ENCODE measurements at regions not wholly inside any gene's neighbourhood (a gene's known extent, or its start where the extent isn't known, plus 50 kb on each side); places are given as distances from the start of the nearest gene placed in this dataset.

DNA sequence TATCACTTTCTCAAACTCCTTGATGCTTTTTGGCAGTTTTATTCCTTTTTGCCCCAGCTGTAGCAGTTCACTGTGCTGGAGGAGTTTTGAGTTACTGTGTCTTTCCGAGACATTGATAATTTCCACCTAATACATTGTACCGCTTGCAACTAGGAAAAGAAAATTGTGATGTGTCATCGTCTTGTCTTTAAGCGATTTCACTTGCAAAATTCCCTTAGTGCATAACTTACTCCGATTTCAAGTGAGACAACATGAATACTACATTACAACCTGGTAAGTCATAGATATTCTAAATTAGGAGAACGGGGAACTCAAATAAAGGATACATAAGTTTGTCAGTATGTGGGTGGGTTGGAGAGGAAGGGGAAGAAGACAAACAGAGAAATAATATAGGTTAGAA, 340.5 kb upstream of the KYNU start:
- intact Hi-C loops (cut with DNase I; ENCODE audit: low total_unique reads): no loop called here
- DNase-seq (no peak), ATAC-seq (no peak)
- TF ChIP-seq POLR2A (IDR thresholded peaks at IDR 0.05): no peak
- TF ChIP-seq, protein P1, sequence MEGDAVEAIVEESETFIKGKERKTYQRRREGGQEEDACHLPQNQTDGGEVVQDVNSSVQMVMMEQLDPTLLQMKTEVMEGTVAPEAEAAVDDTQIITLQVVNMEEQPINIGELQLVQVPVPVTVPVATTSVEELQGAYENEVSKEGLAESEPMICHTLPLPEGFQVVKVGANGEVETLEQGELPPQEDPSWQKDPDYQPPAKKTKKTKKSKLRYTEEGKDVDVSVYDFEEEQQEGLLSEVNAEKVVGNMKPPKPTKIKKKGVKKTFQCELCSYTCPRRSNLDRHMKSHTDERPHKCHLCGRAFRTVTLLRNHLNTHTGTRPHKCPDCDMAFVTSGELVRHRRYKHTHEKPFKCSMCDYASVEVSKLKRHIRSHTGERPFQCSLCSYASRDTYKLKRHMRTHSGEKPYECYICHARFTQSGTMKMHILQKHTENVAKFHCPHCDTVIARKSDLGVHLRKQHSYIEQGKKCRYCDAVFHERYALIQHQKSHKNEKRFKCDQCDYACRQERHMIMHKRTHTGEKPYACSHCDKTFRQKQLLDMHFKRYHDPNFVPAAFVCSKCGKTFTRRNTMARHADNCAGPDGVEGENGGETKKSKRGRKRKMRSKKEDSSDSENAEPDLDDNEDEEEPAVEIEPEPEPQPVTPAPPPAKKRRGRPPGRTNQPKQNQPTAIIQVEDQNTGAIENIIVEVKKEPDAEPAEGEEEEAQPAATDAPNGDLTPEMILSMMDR (IDR thresholded peaks at IDR 0.05 in 4 of 5, conservative IDR thresholded peaks at IDR 0.05 in 1 of 5): no peak
- Histone ChIP-seq H3K4me3 (no peak overlapping the region), H3K4me1 (no peaks in the 10 kb centered on the region), H3K36me3 (no peaks in the 10 kb centered on the region), H3K27me3 (no peaks in the 10 kb centered on the region), H3K27ac (no peak overlapping the region), H3K9me3 (no peaks in the 10 kb centered on the region)
- in situ Hi-C loops (cut with MboI; ENCODE audit: low sequenced_read_pairs in 4 of 4): no loop called here

DNA sequence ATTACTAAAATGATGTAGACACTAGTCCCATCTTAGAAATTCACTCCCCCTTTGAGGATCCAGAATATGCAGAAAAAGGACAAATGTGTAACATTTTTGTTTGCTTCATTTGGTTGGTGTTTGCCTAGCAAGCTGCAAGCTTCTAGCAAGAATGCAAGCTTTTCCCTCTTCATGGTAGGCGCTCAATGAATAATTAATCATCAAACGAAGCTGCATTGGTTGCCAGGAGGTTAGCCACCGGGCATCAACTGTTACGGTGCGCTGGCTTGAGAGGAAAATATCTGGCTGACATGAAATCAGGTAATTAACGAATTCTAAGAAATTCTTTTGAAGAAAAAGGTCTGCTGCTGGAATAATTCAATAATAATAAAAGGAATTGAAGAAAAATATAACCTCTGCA, 341.0 kb upstream of the KYNU start:
- DNase-seq (no peak), ATAC-seq (no peak)
- Histone ChIP-seq H3K27me3 (no peaks in the 10 kb centered on the region), H3K9me3 (no peaks in the 10 kb centered on the region), H3K4me3 (no peak overlapping the region), H3K27ac (no peak overlapping the region), H3K4me1 (no peaks in the 10 kb centered on the region), H3K36me3 (no peaks in the 10 kb centered on the region)
- TF ChIP-seq POLR2A (IDR thresholded peaks at IDR 0.05): no peak
- TF ChIP-seq, protein P1 (IDR thresholded peaks at IDR 0.05 in 4 of 5, conservative IDR thresholded peaks at IDR 0.05 in 1 of 5): no peak
- in situ Hi-C loops (cut with MboI; ENCODE audit: low sequenced_read_pairs in 4 of 4) (no loop called here), intact Hi-C loops (cut with DNase I; ENCODE audit: low total_unique reads) (no loop called here)

DNA sequence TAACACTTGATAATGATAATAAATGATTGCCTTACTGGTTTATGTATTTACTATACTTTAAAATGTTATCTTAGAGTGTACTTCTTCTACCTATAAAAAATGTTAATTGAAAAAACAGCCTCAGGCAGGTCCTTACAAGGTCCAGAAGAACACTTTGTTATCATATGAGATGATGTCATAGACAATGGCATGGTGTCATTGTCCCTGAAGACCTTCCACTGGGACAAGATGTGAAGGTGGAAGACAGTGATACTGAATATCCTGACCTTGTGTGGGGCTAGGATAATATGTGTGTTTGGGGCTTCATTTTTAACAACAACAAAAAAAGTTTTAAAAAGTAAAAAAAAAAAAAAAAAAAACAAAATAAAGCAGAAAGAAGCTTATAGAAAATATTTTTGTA, 342.2 kb upstream of the KYNU start:
- no peaks in the 10 kb centered on the region for H3K27me3 ChIP-seq
- H3K4me1 ChIP-seq: no peaks in the 10 kb centered on the region
- H3K9me3 ChIP-seq: no peaks in the 10 kb centered on the region
- intact Hi-C loops (cut with DNase I; ENCODE audit: low total_unique reads): no loop called here
- TF ChIP-seq POLR2A (IDR thresholded peaks at IDR 0.05): no peak
- TF ChIP-seq, protein P1 (IDR thresholded peaks at IDR 0.05 in 4 of 5, conservative IDR thresholded peaks at IDR 0.05 in 1 of 5): no peak
- H3K36me3 ChIP-seq: no peaks in the 10 kb centered on the region
- in situ Hi-C loops (cut with MboI; ENCODE audit: low sequenced_read_pairs in 4 of 4): no loop called here
- no peak overlapping the region for H3K27ac ChIP-seq
- DNase-seq (no peak), ATAC-seq (no peak)
- H3K4me3 ChIP-seq: no peak overlapping the region

DNA sequence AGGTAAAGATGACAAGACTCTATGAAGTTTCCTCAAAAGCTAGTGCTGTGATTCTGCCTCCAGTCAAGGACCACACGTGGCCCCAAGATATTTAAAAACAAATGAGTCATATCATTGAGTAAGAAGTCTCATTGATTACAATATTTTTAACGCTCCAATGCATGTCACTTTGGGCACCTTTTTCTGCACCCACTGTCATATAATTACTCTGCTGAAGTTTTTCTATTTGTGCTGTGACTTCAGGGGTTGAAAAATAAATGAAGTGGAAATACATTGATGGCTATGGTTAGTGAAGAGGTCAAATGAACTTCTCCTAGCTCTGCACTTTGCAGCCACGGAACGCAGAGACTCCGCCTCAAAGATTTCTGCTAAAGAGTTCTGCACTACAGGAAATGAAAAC, 344.3 kb upstream of the KYNU start:
- H3K4me1 ChIP-seq: no peaks in the 10 kb centered on the region
- no peak for ATAC-seq
- H3K27ac ChIP-seq: no peak overlapping the region
- H3K9me3 ChIP-seq: no peaks in the 10 kb centered on the region
- H3K36me3 ChIP-seq: no peaks in the 10 kb centered on the region
- H3K27me3 ChIP-seq: no peaks in the 10 kb centered on the region
- H3K4me3 ChIP-seq: no peak overlapping the region
- no peak for TF ChIP-seq POLR2A (IDR thresholded peaks at IDR 0.05)
- TF ChIP-seq, protein P1 (IDR thresholded peaks at IDR 0.05 in 4 of 5, conservative IDR thresholded peaks at IDR 0.05 in 1 of 5): no peak
- in situ Hi-C loops (cut with MboI; ENCODE audit: low sequenced_read_pairs in 4 of 4): no loop called here
- intact Hi-C loops (cut with DNase I; ENCODE audit: low total_unique reads): no loop called here
- no peak for DNase-seq

DNA sequence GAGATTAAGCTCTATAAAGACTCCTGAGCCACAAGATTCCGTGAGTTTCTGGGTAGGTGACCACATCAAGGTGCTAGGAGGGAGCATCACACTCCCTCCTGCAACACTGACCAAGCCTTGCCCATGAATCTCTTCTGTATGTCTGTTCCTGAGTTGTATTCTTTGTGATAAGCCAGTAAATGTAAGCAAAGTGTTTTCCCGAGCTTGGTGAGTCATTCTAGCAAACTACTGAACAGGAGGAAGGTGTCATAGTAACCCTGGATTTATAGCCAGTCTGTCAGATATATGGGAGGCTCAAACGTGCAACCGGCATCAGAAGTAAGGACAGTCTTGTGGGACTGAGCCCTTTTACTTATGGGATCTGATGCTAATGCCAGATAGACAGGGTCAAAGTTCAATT, 346.1 kb upstream of the KYNU start:
- no peaks in the 10 kb centered on the region for H3K27me3 ChIP-seq
- no peak overlapping the region for H3K27ac ChIP-seq
- TF ChIP-seq, protein P1 (IDR thresholded peaks at IDR 0.05 in 4 of 5, conservative IDR thresholded peaks at IDR 0.05 in 1 of 5): no peak
- TF ChIP-seq POLR2A (IDR thresholded peaks at IDR 0.05): no peak
- H3K9me3 ChIP-seq: no peaks in the 10 kb centered on the region
- H3K4me3 ChIP-seq: no peak overlapping the region
- DNase-seq (no peak), ATAC-seq (no peak)
- in situ Hi-C loops (cut with MboI; ENCODE audit: low sequenced_read_pairs in 4 of 4) (no loop called here), intact Hi-C loops (cut with DNase I; ENCODE audit: low total_unique reads) (no loop called here)
- no peaks in the 10 kb centered on the region for H3K4me1 ChIP-seq
- H3K36me3 ChIP-seq: no peaks in the 10 kb centered on the region

Data from gastrocnemius medialis (tissue), 4 donors.